Germinal center (tissue), 1 donor: ENCODE measurements at regions not wholly inside any gene's neighbourhood (a gene's known extent, or its start where the extent isn't known, plus 50 kb on each side); places are given as distances from the start of the nearest gene placed in this dataset.

Experiments used
- DNase-seq: peaks from one replicate; pipeline ENCODE4 v3.0.0; 2012; ENCODE audit warnings: mixed read lengths, low spot score

DNA sequence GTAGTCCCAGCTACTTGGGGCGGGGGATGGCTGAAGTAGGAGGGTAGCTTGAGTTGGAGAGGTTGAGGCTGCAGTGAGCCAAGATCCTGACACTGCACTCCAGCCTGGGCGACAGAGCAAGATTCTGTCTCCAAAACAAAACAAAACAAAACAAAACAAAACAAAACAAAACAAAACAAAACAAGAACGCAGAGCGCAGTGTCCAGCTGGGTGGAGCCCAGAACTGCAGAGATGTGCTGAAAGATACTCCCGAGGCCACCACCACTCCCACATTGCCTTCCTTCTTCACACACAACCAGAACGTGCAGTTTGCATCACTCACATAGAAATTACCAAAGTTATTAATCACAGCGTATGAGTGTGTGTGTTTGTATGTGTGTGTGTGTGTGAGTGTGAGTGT, 222.9 kb upstream of the ASIC2 start:
- DNase-seq = no peak

- DNase-seq = no peak
Measured at GRCh38 chr17:33516645-33517044, 223.6 kb upstream of the ASIC2 start.

GRCh38 chr17:33517746-33518145, 224.7 kb upstream of the ASIC2 start:
- no peak for DNase-seq

DNA sequence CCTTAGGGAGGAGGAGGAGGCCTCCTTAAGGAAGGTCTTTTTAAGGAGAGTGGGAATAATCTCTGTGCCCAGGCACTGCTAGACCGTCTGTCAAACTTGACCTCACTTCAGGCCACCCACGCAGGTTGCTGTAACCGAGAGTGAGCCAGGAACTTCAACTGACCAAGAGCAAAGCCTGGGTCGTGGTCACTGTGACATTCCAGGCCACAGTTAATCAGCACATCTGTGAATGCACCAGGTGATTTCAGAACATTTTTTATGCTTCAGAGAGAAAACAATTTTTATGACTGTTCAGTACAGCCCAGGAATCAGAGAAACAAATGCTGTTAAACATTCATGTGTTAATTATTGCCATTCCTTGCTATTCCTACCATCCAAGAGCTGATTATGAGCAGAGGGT, 226.6 kb upstream of the ASIC2 start:
- no peak for DNase-seq

- DNase-seq = peak; percentile 65
Measured at GRCh38 chr17:33520426-33521330, 227.6 kb upstream of the ASIC2 start.

- no peak for DNase-seq
Measured at GRCh38 chr17:33521784-33522183, 228.7 kb upstream of the ASIC2 start.

DNA sequence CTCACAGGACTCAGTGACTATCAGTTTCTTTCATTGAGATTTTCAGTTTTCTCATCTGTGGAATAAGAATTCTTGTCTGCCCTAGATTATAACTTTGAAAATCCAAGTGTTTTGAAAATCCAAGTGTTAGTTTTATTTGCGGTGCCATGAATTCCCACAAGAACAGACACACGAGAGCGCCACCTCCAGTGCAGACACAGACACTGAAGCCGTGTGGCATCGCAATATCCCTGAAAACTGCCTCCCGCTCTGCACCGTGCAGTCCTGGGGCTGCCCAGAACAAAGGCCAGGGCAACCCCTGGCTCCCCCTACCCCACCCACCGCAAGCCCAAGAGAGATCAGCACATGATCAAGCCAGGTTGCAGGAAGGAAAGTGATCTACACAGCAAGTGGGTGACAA, 229.5 kb upstream of the ASIC2 start:
- no peak for DNase-seq

GRCh38 chr17:33523577-33523981, 230.5 kb upstream of the ASIC2 start:
- DNase-seq = no peak

DNA sequence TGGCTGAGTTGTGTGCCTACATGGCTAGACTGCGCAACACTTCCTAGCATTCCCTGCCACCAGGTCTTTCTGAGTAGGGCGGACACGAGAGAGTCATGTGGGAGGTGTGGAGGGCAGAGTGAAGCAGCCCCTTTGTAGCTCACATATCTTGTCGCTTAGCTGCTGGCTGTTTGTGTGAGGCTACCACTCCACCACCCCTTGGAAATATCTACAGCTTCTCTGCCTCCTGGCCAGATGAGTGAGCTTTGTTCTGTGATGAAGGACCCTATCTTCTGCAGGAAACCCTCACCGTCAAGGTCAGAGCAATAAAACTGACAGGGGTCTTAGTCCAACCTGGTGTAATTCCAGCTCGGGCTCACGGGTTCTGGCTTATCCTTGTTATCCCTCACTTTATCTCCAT, 232.1 kb upstream of the ASIC2 start:
- no peak for DNase-seq

GRCh38 chr17:33526717-33527116, 233.6 kb upstream of the ASIC2 start:
- no peak for DNase-seq

GRCh38 chr17:33527290-33527689, 234.2 kb upstream of the ASIC2 start:
- no peak for DNase-seq

- no peak for DNase-seq
Measured at GRCh38 chr17:33528846-33529245, 235.8 kb upstream of the ASIC2 start.

DNA sequence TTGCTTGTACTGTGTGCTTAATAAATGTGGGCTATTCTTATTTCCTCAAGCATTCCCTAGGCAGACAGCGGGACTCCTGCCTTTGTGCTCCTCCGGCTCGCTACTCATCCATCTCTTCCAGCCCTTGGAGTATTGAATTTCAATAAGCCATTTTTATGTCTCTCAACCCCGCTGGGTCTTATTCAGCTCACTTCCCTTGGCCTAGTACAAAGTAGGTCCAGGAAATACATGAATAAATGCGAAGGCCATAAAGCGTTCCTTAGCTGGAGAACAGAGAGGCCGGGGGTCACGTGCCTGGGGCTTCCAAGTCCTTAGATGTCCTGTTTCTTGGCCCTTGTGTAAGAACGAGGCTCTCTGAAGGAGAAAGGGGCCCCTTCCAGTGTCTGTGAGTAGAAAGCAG, 236.7 kb upstream of the ASIC2 start:
- no peak for DNase-seq

- no peak for DNase-seq
Measured at GRCh38 chr17:33531311-33531710, 238.2 kb upstream of the ASIC2 start.

GRCh38 chr17:33534087-33534486, 241.0 kb upstream of the ASIC2 start:
- DNase-seq = no peak

DNA sequence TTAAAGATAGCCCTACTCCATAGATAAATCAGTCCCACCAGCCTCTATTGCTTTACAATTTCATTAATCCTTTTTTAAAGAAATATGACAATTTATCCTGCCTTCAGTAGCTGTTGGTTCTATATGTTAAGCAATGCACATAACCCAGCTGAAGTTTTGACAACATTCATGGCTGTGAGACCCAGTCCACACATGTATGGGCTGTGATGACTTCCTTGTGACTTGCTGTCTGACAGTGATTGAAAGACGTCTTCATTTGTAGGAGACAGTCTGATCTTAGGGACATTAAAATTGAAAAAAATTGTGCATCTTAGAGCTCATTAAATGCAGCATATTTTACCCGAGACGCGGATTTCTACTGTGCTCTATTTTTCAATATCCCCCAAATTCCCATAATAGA, 252.0 kb upstream of the ASIC2 start:
- DNase-seq = no peak

DNA sequence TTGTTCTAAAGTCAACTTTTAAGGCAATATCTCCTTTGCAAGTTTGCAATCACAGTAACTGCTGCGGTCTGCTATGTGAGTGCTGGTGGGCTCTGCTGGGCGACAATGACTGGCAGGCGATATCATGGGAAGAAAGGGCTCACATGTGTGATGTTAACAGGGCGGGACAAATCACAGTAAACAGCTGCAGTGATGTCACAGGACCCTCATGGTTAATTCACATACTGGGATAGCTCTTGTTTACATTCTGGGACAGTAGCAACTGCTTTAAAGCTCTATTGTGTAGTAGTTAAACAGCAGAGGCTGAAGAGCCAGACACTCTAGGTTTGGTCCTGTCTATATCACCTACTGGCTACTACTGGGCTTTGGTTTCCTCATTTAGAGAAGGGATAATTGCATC, 257.2 kb upstream of the ASIC2 start:
- no peak for DNase-seq

DNA sequence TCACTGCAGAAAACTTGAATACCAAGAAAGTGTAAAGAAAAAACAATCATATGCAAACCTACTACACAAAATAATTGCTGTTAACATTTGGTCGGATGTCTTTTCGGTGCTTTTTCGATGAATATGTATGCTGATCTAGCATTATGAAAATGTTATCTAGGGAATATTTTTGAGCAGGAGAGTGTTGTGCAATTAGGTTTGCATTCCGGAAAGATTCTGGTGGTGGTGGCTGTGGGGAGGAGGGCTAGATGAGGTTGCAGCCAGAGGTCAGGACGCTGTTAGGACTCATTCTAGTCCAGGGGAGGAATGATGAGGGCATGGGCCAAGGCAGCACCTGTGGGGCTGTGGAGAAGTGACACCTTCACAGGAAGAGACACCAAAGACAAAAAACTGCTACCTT, 258.0 kb upstream of the ASIC2 start:
- DNase-seq = no peak

- no peak for DNase-seq
Measured at GRCh38 chr17:33551911-33552310, 258.8 kb upstream of the ASIC2 start.

DNA sequence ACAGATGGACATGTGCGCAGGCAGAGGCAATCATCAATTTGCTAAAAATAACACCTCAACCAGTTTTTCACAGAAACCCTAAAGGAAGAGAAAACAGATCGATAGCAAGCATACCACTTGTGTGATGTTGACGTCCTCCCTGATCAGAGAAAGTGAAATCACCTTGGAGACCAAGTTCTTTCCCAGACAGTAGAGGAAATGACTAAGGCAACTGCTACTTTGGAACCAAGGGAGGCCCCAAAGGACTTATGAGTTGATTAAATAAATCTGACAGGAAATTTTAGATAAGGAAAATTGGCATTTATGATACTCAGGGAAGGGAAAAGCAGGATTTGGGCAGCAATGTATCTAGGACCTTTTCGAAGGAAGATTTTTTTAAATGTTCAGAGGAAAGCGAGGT, 267.1 kb upstream of the ASIC2 start:
- no peak for DNase-seq

DNA sequence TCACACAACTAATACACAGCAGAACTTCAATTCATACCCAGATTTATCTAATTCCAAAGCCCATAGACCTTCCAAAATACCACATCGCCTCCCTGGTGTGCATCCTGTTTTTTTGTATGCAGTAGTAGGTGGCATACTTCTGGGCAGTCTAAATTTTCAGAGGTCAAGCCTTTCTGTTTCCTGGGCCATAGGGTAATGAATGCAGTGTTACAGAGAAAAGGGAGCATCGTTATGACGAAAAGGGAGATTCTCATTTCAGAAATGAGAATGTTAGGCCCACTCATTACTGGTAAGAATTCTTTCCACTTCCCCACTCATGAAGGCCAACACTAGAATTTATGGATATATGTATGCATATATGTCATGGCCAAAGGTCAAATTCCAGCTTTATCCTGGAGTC, 267.8 kb upstream of the ASIC2 start:
- DNase-seq = no peak

- no peak for DNase-seq
Measured at GRCh38 chr17:33561569-33562334, 268.7 kb upstream of the ASIC2 start.

GRCh38 chr17:33562792-33563191, 269.7 kb upstream of the ASIC2 start:
- no peak for DNase-seq
